Activated T-helper 9 cell treated with anti-CD3 and anti-CD28 coated beads, Interleukin-2, amount 50 U/mL, for 16 hours (primary cell): ENCODE measurements at regions not wholly inside any gene's neighbourhood (a gene's known extent, or its start where the extent isn't known, plus 50 kb on each side); places are given as distances from the start of the nearest gene placed in this dataset.
"Not testable (repeated sequence)": the region's sequence is repeated elsewhere in the genome, so short reads cannot be mapped to it uniquely, and the experiment has no call there.

Experiments used
- DNase-seq: peaks from one replicate; pipeline ENCODE4 v3.0.0-alpha.2; 2020; ENCODE audit warnings: low read depth

DNA sequence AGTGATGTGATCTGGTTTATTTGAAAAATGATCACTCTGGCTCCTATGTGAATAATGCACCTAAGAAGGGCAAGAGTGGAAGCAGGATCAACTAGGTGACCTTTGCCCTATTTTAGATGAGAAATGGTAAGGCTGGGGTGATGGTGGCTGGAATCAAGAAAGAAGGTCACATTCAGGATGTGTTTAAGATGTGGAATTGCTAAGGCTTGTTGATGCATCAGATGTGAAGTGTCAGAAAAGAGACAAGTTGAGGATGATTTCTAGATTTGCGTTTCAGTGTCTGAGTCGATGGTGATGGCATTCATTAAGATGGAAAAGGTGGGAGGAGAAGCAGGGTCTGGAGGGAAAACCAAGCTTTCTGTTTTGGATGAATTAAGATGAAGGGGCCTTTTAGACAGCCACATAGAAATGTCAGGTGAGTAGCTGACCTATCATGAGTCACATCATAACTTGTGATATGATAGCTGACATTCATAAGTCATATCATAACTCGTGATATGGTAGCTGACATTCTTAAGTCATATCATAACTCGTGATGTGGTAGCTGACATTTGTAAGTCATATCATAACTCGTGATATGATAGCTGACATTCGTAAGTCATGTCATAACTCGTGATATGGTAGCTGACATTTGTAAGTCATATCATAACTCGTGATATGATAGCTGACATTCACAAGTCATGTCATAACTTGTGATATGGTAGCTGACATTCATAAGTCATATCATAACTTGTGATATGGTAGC lies 101.2 kb upstream of the SEC11C start:
- DNase-seq: no peak

DNA sequence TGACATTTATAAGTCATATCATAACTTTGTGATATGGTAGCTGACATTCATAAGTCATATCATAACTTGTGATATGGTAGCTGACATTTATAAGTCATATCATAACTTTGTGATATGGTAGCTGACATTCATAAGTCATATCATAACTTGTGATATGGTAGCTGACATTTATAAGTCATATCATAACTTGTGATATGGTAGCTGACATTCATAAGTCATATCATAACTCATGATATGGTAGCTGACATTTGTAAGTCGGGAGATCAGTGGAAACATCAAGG lies 100.7 kb upstream of the SEC11C start:
- DNase-seq: not testable (repeated sequence)

DNA sequence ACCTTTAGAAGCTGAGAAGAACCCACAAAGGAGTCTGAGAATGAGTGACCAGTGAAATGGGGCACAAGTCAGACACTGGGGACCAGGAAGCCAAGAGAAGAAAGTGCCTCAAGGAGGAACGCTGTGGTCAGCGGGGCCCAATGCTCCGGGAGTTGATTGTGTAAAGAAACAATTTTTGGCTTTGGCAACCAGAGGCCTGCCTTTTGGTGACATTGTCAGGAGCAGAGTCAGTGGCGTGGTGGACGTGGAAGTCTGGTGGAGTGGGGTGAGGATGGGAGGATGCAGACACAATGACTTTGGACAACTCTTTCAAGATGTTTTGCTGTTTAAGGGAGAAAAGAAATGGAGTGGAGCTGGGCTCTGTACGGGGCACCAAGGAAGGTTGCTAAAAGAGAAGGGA lies 100.2 kb upstream of the SEC11C start:
- DNase-seq: no peak

DNA sequence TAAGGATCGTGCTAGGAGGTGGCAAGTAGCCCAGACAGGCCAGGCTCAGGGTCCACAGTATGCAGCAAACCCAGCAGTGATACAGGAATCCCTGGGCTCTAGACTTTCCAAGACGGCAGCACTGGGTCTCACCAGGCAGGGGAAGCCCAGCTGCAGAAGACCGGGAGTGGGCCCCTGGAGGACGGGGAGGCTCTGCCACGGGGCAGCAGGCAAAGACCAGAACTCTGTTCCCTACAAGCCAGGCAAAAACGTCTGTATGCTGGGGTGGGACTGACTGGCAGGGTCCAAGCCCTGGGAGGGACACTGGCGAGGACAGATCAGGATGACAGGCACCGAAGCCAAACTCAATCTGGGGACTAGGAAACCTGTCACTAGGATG lies 98.9 kb upstream of the SEC11C start:
- DNase-seq: no peak

DNA sequence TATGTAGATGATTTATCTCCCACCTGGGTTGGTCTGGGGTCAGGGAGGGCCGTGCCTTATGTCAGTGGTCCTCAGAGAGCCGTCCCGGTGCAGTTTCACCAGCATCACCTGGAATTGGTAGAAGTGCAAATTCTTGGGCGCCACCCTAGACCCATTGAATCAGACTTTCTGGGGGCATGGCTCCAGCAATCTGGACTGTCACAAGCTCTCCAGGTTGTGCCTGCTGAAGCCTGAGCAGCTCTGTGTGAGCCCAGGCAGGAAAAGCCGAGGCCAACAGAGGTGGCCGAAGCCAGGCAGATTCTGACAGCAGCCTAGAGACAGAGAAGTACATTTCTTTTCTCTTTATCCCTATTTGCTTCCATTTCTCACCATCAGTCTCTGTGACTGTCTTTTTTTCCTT lies 98.4 kb upstream of the SEC11C start:
- DNase-seq: no peak

DNA sequence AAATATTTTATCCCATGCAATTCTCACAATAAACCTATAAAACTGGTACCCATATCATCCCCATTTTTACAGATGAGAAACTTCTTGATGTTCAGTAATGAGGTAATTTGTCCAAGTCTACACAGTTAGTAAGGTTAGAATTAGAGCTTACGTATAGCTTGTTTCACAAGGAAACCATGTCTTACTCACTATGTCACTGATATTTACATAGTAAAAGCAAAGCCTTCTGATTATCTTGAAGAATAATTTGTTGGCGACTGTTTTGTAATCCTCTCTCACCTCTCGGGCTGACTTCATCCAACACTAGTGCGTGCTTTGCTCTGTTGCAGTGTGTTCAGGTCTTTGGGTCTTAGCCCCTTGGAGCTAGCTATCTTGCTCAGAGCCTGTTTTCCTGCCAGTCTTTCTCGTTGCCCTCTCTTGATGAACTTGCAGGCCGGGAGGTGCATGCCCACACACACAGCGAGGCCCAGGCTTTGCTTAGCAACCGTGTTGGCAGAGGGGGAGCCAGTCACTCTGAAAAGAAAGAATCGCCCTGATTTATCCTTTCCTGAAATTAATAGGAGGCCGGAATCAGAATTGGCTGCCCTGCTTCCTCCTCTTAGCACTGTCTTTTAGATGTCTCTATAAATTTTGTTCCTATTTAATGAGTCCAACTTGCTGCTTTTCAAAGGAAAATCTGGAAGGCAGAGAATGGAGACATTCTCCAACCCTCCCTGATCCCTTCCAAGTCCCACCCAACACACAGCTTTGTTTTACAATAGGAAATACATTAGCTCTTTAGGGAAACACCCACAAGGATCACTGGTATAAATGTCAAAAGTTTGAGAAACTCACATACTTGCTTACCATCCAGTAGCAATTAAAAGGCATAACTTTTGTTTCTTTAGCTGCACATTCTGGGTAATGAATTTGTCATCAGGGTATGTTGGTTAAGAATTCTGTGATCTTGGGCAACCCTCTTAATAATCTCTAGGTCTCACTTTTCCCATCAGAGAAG lies 97.6 kb upstream of the SEC11C start:
- no peak for DNase-seq

DNA sequence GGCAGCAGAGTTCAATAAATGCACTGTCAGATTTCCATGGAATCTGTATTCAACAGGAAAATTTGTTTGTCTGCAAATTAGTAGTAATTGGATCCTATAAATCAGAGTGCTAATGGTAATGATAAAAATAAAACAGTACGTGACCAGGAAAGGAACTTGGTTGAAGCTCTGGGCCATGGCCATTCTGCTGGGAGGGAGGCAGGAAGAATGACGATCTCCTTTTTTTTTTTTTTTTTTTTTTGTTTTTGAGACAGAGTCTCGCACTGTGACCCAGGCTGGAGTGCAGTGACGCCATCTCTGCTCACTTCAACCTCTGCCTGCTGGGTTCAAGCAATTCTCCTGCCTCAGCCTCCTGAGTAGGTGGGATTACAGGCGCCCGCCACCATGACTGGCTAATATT lies 94.8 kb upstream of the SEC11C start:
- no peak for DNase-seq

DNA sequence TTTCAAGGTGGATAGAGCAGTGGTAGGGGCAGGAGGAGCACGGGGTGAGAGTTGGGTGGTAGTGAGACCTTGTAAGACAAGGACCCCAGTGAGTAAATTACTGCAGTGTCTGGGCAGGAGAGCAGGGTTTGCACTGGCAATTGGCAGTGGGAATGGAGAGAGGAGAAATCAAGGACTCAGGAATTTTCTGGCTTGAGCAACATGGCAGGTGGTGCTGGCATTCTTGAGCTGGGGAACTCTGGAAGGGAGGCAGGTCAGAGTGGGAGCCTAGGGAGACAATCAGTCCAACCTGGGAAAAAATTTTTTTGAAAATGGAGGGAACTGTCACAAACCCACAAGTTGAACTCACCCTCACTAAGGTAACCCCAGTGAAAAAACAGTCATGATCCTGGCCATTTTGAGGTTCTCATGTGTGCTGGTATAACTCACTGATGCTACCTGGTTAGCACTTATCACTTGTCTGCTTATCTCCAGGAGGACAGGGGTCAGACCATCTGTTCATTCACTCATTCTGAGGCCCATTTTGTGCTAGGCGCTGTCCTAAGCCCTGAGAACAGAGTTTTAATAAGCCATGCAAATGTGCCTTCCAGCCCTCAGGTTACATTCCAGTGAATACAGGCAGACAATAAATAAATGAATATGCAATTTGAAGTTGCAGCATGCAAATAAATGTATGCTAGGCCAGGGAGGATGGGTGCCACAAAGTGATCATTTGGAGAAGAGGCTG lies 92.2 kb upstream of the SEC11C start:
- DNase-seq: no peak

DNA sequence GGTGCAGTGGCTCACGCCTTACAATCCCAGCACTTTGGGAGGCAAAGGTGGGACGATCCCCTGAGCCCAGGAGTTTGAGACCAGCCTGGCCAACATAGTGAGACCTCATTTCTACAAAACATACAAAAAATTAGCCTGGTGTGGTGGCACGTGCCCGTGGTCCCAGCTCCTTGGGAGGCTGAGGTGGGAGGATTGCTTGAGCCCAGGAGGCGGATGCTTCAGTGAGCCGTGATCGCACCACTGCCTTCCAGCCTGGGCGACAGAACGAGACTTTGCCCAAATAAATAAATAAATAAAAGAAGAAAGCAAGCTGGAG lies 91.7 kb upstream of the SEC11C start:
- no peak for DNase-seq

DNA sequence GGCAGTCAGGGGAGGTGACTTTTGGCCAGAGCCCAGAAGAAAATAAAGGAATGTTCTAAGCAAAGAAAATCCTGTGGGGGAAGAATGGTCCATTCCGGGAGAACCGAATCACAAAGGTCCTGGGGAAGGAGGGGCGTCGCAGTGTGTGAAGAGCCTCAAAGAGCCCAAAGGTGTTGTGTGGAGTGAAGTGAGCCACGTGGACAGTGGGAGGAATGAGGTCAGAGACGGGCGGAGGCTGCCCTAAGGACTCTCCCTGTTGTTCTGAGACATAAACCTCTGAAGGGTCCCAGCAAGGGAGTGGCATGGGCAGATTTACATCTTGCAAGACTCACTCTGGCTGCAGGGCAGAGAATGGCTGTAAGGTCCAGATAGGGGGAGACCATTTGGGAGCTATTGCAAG lies 91.3 kb upstream of the SEC11C start:
- no peak for DNase-seq

DNA sequence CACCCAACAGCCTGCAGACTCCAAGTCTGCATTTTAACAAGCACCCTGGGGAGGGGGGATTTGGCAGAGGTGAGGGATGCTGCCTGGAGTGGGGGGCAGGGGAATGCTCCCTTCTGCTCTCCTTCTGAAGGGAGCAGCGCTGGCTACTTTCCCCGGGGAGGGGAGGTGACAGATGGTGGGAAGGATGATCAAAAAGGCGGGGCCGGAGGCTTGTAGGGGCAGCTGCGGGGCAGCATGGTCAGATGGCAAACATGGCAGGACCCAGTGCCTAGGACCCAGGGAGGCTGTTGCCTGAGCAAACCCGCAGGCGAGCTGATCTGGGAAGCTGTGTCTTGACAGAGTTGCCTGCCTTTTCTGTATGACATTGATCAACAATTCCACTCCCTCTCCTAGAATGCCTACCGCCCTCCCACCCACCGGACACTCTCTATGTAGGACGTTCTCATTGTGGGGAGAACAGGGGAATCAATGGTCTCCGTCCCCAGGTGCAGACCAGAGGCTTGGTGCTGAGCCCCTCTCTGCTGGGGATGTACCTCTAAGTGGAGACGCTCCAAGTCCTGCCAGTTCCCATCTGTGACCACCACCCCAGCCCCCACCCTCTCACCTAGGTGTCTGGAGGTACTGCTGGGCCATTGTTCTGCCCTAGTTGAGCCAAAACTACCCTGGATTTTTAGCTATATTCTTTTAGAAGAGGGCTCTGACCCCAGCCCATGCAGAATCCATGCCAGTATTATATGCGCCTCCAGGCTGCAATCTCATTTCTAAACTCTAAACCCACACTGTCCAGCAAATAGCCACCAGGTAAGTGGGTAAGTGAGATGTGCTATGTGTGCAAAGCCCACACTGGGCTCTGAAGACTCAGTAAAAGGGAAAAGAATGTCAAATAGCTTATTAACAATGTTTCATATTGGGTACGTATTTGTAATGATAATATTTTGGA lies 89.7 kb upstream of the SEC11C start:
- no peak for DNase-seq

DNA sequence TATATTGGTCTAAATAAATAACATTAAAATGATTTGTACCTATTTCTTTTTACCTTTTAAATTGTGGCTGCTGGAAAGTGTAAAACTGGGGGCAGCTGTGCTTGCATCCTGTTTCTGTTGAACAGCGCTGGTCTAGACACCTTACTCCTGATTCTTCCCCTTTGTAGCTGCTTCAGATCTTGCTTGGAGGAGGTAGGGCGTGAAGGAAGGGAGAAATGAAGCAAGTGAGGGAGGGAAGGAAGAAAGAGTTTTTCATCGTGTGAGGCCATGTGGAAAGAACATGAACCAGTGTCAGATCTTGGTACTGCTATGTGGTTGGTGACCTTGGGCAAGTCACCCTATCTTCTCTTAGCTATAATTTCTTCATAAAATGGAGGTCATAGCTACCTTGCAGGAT lies 89.0 kb upstream of the SEC11C start:
- DNase-seq: no peak

DNA sequence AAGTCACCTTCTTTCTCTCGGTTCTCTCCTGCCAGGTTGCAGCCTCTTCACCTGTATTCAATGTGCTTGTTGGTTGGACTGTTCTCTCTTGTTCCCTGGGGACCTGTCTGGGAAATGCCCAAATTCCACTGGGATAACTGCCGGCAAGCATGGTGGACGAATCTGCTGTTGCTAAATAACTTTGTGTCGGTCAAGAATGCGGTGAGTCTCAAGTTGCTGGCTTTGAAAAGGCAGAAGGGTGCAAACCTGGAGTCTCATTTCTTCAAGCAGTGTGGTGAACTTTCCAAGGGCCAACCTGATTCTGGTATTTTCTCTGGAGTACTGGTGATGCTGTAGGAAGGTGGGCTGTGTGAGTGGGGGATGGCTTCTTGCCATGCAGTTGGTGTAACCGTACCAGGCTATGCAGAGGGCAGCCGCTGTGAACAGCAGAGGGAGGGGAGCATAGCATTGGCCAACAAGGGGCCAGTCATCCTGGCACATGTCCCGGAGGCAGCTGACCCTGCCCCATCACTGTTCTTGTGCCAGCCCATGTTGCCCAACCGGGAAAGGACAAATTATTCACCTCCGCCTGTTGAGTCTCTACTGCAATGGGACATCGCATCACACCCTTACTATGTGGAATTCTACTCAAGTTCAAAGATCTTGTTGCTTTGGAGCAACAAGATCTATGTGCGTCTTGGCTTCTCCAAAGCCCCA lies 88.1 kb upstream of the SEC11C start:
- no peak for DNase-seq

DNA sequence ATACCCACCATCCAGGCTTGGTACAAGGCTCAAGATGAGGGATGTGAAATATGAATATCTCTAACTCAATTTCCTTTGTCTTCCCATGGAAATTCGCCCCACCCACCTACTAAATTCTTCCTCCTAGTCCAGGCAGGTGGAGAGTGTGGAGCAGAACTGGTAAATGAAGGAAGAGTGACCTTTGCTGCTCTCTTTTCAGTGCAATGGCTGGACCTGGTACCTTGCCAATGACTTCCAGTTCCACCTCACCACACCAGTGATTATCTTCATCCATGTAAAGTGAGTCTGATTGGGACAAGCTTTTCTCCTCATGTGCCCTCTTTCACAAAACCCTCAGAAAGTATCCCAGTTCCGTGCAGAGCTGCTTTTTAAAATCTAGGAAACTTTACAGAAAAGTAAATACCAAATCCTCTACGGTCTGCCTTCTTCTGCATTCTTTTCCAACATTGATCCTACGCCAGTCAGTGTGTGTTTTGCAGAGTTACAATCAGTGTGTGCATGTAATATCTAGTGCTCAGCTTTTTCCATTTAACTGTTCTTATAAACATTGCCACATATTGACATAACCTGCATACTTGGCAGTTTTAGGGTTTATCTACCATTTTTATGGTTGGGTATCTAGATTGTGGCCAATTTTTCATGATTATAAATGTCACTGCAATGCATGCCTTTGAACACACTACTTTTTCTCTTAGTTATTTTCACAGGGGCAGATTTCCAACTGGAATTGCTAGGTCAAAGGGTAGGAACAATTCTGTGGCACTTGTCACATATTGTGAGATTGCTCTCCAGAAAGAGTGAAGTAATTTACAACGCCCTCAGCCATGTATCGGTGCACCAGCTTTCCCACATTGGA lies 86.5 kb upstream of the SEC11C start:
- DNase-seq: no peak

DNA sequence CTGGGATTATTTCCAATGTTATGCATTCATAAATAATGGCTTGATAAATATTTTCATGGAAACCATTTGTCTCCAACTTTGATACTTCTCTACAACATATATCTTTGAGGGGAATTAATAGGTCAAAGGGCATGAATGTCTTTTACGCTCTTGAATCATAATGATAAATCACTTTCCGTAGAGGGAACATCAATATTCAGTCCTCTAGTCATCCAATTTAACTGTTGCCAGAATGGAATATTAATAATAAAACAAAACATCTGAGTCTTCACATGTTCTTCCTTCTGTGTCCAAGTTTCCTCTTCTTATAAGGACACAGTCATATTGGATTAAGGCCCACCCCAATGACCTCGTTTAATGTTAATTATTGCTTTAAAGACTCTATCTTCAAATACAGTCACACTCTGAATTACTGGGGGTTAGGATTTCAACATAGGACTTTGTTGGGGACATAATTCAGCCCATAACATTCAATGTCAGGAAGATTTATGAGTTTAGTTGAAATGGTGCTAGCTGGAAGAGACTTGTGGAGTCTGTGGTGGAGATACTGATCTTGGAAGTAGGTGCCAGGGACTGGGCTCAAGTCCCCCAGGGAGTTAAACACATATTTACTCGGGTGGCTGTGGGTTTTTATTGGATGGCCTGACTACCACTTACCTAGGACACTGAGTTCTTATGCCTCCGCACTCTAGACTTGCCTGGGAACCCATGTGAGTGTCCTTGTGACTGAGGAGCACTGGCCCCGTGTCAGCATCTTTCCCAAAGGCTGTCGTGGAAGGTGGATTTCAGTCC lies 85.0 kb upstream of the SEC11C start:
- no peak for DNase-seq

DNA sequence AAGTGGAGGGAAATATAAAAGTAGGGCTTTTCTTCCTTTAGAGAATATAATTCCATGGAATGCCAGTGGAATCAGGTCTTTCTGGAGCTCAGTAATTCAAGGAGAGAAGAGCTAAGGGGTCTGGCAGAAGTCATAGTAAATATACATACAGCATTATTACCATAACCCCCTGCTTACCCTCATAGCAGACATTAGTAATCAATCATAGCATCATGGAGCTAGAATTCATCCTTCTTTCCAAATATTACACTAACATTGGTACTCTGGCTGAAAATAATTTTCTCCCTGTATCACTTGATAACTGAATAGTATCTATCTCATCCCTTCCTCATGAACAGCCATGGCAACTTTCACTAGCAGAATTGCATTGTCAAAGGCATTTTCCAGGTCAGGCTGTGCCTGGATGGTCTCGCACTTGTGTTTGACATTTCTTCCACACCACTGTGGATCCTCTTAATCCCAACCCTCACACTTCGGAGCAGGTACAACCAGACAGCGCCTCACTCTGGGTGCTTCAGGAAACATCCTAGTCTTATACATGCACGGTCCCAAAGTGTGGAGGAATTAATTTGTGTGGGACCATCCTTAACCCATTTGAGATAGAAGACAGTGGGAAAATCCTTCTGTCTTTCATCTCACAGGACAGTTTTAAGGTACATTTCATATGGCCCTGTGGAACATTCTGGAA lies 84.2 kb upstream of the SEC11C start:
- DNase-seq: no peak

DNA sequence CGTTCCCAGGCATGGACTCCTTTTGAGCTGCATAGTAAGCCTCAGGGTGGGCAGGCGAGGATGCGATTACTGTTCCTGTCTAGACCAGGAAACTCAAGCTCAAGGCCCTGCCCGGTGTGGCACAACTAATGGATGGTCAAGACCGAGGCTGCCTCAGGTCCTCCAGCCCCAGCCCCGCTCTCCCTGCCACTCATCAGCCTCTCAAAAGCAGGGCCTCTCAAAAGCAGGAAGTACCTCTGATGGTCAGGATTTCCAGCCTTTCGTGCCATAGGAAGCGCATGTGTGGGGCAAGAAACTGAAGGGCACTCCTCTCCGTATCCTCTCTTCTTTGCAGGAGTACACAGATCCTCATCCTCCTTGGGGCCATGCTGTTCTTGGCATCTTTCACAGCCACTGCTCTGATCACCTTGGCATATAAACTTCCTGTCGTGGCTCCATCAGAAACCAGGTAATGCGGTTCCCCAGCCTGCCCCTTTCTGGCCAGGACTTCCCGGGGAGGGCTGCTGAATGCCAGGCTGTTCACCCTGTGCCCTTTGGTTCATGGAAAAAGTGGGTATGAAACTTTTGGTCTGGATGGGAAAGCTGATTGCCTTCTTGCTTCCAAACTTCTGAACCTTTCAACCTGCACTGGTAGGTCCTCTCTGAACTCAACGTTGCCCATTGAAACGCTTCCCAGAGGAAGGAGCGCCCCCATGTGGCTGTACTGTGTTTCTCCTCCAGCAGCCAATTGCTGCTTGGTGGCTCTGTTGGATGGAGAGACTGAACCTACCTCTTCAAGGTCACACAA lies 82.8 kb upstream of the SEC11C start:
- peak; percentile 27 for DNase-seq

DNA sequence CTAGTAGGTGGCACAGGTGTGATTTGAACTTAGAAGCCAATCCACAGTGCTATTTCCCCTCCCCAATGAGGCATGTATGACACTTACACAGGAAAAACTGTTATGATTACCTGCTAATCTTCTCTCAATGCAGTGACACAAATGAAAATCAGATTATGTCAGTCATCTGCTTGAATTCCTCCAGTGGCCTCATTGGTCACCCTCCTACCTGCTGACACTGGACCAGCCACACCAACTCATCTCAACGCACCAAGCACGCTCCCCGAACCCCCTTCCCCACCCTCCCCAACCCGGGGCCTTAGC lies 82.2 kb upstream of the SEC11C start:
- DNase-seq: no peak
